ENCODE measurements at regions not wholly inside any gene's neighbourhood (a gene's known extent, or its start where the extent isn't known, plus 50 kb on each side); places are given as distances from the start of the nearest gene placed in this dataset.

GRCh38 chr11:131217313-131218310 lies 152.8 kb upstream of the NTM start:
- TF ChIP-seq, protein P1, sequence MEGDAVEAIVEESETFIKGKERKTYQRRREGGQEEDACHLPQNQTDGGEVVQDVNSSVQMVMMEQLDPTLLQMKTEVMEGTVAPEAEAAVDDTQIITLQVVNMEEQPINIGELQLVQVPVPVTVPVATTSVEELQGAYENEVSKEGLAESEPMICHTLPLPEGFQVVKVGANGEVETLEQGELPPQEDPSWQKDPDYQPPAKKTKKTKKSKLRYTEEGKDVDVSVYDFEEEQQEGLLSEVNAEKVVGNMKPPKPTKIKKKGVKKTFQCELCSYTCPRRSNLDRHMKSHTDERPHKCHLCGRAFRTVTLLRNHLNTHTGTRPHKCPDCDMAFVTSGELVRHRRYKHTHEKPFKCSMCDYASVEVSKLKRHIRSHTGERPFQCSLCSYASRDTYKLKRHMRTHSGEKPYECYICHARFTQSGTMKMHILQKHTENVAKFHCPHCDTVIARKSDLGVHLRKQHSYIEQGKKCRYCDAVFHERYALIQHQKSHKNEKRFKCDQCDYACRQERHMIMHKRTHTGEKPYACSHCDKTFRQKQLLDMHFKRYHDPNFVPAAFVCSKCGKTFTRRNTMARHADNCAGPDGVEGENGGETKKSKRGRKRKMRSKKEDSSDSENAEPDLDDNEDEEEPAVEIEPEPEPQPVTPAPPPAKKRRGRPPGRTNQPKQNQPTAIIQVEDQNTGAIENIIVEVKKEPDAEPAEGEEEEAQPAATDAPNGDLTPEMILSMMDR (IDR thresholded peaks at IDR 0.05), result no peak
- no peak for TF ChIP-seq EP300 (IDR thresholded peaks at IDR 0.05)
- no peak for TF ChIP-seq POLR2AphosphoS5 (IDR thresholded peaks at IDR 0.05)

Data from stomach (tissue), 4 donors.